ELR (cell line): ENCODE measurements at regions not wholly inside any gene's neighbourhood (a gene's known extent, or its start where the extent isn't known, plus 50 kb on each side); places are given as distances from the start of the nearest gene placed in this dataset.
A peak's percentile ranks its signal among the peaks of the same experiment; 100 is the strongest.

ENCODE experiments used
- DNase-seq: peaks from one replicate; pipeline ENCODE4 v3.0.0-alpha.2; 2015; ENCODE audit warnings: low read depth

GRCh38 chr2:151197184-151198108 lies 64.2 kb downstream of the RBM43 start:
- DNase-seq, result no peak

DNA sequence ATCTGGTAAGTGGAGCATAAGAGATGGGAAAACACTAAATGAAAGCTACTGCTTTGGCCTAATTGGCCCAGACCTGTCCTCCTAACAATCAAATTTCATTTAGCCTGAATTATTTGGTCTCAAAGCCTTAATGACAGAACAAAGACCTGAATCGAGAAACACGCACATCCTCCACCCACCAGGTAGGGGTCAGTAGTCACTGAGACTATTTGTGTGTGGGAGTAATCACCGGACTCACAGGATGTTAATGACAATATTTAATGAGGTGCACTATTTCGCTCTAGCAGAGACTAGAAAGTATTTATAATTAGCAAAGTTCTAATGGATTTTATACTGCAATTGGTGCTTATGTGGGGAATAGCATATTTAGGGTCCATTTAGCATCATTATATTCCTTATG lies 68.1 kb downstream of the RBM43 start:
- no peak for DNase-seq

GRCh38 chr2:151192681-151193080 lies 69.0 kb downstream of the RBM43 start:
- no peak for DNase-seq

DNA sequence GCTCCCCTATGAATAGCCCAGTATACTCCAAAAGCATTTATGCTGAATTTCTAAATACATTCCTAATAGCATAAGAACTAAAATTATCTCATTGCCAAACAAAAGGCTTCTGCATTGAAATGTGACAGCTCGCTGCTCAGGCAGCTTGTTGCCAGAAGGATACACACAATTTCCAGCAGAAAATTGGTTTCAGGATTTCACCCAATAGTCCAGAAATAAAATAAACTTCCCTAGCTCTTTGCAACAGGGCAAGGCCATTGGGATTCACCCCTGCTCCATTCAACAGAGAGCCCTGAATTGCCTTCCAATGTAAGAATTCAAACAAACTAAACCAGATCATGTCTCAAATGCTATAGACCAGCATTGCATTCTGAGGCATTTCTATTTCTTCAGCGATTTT lies 70.7 kb downstream of the RBM43 start:
- no peak for DNase-seq

DNA sequence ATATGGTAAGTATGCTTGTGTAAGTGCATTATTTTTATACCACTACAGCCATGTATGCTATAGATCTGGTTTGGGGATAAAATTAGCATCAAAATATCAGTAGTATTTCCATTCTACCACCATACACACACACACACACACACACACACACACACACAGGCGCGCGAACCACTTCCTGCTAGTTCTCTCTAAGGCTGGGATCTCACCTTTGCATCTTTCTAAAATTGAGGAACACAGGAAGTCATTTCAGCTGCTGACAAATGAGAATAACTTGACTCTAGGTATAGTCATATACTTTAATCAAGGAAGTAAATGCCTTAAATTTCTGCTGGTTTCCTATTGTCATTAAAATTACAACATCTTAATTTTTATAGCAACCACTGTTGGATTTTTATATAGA lies 72.5 kb downstream of the RBM43 start:
- no peak for DNase-seq

DNA sequence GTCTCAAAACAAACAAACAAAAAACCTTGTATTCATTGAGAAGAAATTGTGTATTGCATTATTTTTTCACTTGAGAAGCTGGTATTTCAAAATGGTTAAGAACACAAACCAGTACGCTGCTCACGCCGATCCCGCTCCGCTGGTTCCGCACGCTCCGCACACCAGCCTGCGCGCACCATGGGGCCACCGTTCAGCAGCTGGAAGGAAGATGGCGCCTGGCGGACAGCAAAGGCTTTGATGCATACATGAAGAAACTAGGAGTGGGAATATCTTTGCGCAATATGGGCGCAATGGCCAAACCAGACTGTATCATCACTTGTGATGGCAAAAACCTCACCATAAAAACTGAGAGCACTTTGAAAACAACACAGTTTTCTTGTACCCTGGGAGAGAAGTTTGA lies 75.7 kb downstream of the RBM43 start:
- no peak for DNase-seq

DNA sequence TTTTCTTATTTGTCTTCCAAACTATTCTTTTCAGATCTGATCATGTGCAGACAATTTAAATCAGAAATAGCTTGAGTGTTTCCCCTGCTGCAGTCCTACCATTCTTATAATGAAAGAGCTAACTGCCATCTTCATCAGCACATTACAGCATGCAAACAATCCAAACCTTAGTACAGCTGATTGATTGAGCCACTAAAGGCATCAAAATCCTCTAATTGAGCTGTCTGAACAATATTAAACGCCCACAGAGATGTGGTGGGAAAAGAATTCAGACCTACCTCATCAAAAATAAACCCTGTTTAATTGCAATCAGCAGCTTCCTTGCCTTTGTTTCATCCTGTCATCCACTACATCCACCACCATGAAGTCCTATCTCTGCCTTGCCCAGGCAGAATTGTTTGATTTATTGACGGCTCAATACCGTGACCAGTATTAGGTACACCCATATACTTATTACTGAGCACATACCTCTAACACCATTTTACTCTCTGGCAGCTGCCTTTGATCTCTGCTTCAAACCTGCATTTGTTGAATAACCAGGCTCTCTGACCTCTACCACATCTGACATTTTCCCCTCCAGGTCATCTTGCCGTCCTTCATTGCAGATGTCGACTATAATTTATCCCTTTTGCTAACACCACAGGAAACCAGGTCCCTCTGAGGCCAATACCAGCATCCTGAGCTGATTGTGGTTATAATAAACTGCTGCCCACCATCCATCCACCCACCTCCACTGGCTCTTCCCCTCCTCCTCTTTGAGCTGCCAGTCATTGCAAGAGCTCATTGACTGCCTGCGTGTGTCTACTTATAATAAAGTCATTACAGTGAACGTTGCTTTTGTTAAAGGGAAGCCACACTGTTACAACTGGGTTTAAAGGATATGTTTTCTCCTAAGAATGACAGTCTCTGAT lies 78.5 kb downstream of the RBM43 start:
- no peak for DNase-seq

GRCh38 chr2:151182396-151182795 lies 79.3 kb downstream of the RBM43 start:
- no peak for DNase-seq

- no peak for DNase-seq
Observed at GRCh38 chr2:151181524-151181923, 80.1 kb downstream of the RBM43 start.

GRCh38 chr2:151180123-151180522 lies 81.5 kb downstream of the RBM43 start:
- no peak for DNase-seq

DNA sequence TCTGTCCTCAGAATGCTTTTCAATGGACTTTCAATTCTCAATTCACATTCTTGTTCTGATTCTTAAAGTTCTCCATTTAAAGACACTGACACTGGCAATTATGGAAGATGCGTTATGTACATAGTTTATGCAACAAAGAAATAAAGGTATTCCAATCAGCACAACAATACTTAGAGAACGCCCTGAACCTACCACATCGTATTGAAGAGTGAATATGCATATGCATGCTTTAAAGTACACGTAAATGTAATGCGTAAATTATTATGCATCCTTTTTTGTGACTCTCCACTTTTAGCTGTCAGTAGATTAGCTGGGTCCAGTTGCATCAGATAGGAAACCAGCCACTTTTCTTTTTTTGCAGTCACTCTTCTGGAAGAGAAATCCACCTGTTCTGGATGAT lies 83.5 kb downstream of the RBM43 start:
- DNase-seq, result no peak

DNA sequence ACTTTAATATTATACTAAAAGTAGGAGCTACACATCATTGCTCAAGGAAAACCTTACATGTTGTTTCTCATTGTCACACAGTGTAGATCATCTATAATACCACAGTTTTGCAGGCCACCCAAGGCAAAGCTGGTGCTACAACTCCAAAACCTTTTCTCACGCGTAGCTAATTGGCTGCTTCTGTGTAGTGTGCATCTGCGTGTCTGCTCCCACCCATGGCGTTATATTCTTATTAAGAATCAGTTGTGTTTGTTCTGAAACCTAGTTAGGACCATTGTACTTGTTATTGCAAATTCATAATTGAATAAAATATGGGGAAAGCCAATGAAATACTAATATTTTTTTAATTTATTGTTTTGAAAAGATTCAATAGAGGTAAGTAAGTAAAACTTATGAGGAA lies 83.9 kb downstream of the RBM43 start:
- no peak for DNase-seq

DNA sequence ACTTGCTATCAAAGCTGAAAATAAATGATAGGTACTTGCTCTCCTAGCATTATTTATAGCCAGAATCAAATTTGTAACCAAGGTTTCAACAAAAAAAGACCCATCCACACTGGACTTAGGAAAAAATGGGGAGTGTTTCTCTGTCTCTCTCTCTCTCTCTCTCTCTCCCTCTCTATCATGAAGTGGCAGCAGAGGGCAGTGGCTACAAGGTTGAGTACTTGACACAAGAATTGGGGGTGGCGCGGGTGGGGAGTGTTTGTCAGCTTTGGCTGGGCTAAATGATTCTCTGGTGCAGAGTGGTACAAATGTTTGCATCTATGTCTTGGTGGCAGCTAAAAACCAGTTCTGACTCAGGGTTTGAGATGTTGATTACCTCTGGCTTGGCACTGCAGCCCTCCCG lies 85.0 kb downstream of the RBM43 start:
- DNase-seq, result no peak

GRCh38 chr2:151175864-151176263 lies 85.8 kb downstream of the RBM43 start:
- DNase-seq, result no peak

GRCh38 chr2:151174127-151174526 lies 87.5 kb downstream of the RBM43 start:
- no peak for DNase-seq

DNA sequence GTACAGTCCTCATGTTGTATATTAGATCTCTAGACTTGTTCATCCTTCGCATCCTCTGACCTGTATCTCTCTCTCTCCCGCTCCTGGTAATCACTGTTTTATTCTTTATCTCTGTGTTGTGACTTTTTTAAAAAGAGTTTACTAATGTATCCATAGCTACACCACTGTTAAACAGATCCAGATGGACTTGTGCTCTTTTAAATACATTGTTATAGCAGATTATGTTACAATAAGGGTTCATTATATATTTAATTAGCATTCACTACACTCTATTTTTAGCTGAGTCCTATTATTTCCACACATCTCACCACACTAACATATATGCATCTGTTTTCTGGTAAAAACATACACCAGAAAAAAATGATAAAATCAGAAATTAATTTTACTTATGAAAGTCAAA lies 90.5 kb downstream of the RBM43 start:
- no peak for DNase-seq

- DNase-seq, result no peak
Observed at GRCh38 chr2:151166410-151166809, 95.3 kb downstream of the RBM43 start.

DNA sequence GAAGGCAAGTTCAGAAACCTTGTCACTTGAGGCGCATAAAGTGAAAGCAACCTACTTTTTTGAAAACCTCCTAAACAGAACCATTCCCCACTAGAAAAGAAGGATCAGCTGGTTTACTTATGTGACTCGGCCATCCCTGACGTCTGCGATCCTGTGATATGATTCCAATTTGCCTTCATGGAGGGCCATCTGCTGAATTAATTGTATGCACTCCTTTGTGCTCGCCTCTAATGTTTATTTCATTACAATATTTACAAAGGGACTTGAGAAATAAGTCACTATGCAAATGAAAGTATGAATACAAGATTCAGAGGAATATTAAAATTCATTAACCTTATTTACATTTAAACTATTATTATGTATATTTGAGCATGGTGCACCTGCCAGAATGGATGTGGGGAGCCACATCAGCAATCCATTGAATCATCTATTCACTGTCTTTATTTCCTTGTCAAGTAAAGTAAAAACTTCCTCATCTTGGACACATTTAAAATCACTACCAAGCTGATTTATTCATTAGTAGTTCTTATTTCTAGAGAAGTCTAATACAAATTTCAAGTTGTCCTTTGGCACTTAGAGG lies 96.5 kb downstream of the RBM43 start:
- DNase-seq, result no peak

GRCh38 chr2:151161821-151162551 lies 99.7 kb downstream of the RBM43 start:
- DNase-seq, result peak; percentile 28

DNA sequence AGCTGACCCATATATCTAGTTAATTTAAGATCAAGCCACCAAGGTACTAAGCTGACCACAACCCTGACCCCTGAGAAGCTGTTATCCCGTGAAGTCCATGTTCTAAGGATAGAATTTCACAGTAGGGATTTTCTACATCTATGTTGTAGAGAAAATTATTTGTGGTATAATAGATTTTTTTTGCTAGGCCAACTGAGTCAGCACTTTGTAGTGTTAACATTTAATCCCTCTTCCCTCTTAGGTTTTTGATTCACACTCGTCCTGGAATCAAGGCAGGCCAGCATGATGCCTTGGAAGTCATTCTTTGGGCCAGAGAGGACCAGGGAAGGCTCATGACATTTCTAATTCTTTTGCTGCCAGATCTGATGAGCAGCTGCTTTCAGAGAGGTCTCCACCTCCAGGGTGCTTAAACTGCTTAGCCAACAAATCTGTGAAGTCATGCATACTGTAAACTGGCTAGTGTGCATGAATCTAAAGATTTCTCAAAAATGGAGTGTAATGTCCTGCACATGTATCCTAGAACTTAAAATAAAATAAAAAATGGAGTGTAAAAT lies 102.5 kb downstream of the RBM43 start:
- no peak for DNase-seq

DNA sequence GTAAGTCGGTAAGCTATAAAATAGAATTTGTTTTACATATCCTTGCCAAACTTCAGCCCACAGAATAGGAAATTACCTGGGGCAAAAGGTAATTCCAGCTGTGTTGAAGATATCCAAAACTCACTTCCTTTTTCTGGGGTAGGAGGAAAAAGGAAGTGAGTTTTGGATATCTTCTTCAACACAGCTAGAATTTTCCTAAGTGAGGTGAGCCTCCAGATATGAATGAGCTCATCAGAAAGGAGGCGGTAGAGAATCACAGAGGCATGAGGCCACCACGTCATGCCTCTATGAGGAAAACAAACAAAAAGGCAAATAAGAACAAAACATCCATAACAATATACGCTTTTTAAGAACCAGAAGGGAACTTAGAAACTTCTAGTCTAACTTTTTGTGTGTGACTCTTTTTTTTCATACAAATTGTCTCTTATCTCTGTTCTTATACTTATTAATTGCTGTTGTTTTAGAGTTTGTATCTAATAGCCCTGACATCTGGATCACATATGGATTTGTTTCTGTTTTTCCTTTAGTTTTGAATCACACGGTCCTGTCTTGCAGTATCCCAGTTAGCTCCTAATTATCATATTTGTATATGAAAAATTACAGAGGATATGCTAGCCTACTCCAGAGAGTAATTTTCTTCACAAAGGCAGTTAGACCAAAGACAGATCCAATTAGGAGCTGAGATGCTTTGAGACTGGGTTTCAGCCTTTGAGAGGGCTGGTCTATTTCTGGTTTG lies 104.5 kb downstream of the RBM43 start:
- DNase-seq, result peak; percentile 29
